ENCODE measurements at regions not wholly inside any gene's neighbourhood (a gene's known extent, or its start where the extent isn't known, plus 50 kb on each side); places are given as distances from the start of the nearest gene placed in this dataset.

- TF ChIP-seq CTCF (IDR thresholded peaks at IDR 0.05): no peak
- ChIA-PET CTCF (no interaction called here), POLR2A (no interaction called here)
- H3K4me1 Mint-ChIP-seq (ENCODE audit: low read depth): no peaks in the 10 kb centered on the region
- no peak overlapping the region for H3K4me3 Mint-ChIP-seq
- Histone ChIP-seq H3K27ac (ENCODE audit: low read depth in 1 of 2, low read length in 2 of 2) (no peak overlapping the region), H3K27me3 (ENCODE audit: control insufficient read depth in 1 of 2, insufficient read depth in 2 of 2, low read length in 2 of 2) (no peaks in the 10 kb centered on the region), H3K4me1 (ENCODE audit: insufficient read depth, low read length) (no peaks in the 10 kb centered on the region), H3K36me3 (ENCODE audit: insufficient read depth, low read length) (no peaks in the 10 kb centered on the region), H3K9me3 (ENCODE audit: control insufficient read depth in 1 of 2, insufficient read depth in 1 of 2, low read length in 2 of 2) (no peaks in the 10 kb centered on the region), H3K4me3 (ENCODE audit: low read length) (no peak overlapping the region)
- no peaks in the 10 kb centered on the region for H3K9me3 Mint-ChIP-seq
- ATAC-seq (ENCODE audit: poor library complexity) (no peak), DNase-seq (no peak)
- no peak overlapping the region for H3K27ac Mint-ChIP-seq
- H3K36me3 Mint-ChIP-seq (ENCODE audit: low read depth): no peaks in the 10 kb centered on the region
- intact Hi-C loops (cut with DNase I, micrococcal nuclease): no loop called here
- H3K27me3 Mint-ChIP-seq: peaks cover 8% of the 10 kb centered on the region
These were observed 55.6 kb upstream of the KL start for GRCh38 chr13:32960626-32961025.

GRCh38 chr13:32961724-32962123 lies 54.5 kb upstream of the KL start:
- ATAC-seq (ENCODE audit: poor library complexity): no peak
- Histone ChIP-seq H3K9me3 (ENCODE audit: control insufficient read depth in 1 of 2, insufficient read depth in 1 of 2, low read length in 2 of 2) (peaks cover 0 to 3% of the 10 kb centered on the region in 2 experiments), H3K36me3 (ENCODE audit: insufficient read depth, low read length) (no peaks in the 10 kb centered on the region), H3K4me3 (ENCODE audit: low read length) (no peak overlapping the region), H3K27ac (ENCODE audit: low read depth in 1 of 2, low read length in 2 of 2) (no peak overlapping the region), H3K4me1 (ENCODE audit: insufficient read depth, low read length) (no peaks in the 10 kb centered on the region), H3K27me3 (ENCODE audit: control insufficient read depth in 1 of 2, insufficient read depth in 2 of 2, low read length in 2 of 2) (no peaks in the 10 kb centered on the region)
- ChIA-PET POLR2A (no interaction called here), CTCF (no interaction called here)
- Mint-ChIP-seq H3K36me3 (ENCODE audit: low read depth) (no peaks in the 10 kb centered on the region), H3K4me1 (ENCODE audit: low read depth) (no peaks in the 10 kb centered on the region), H3K27me3 (peaks cover 8% of the 10 kb centered on the region), H3K4me3 (no peak overlapping the region), H3K27ac (no peak overlapping the region), H3K9me3 (no peaks in the 10 kb centered on the region)
- no peak for TF ChIP-seq CTCF (IDR thresholded peaks at IDR 0.05)
- intact Hi-C loops (cut with DNase I, micrococcal nuclease): no loop called here
- DNase-seq: no peak

- H3K4me3 ChIP-seq (ENCODE audit: low read length): no peak overlapping the region
- ChIA-PET CTCF (no interaction called here), POLR2A (no interaction called here)
- intact Hi-C loops (cut with DNase I, micrococcal nuclease): no loop called here
- H3K36me3 Mint-ChIP-seq (ENCODE audit: low read depth): no peaks in the 10 kb centered on the region
- H3K27me3 ChIP-seq (ENCODE audit: control insufficient read depth in 1 of 2, insufficient read depth in 2 of 2, low read length in 2 of 2): no peaks in the 10 kb centered on the region
- no peak overlapping the region for H3K27ac ChIP-seq (ENCODE audit: low read depth in 1 of 2, low read length in 2 of 2)
- TF ChIP-seq CTCF (IDR thresholded peaks at IDR 0.05): no peak
- H3K4me1 ChIP-seq (ENCODE audit: insufficient read depth, low read length): no peaks in the 10 kb centered on the region
- H3K27ac Mint-ChIP-seq: no peak overlapping the region
- H3K9me3 Mint-ChIP-seq: no peaks in the 10 kb centered on the region
- DNase-seq: no peak
- no peaks in the 10 kb centered on the region for H3K36me3 ChIP-seq (ENCODE audit: insufficient read depth, low read length)
- H3K9me3 ChIP-seq (ENCODE audit: control insufficient read depth in 1 of 2, insufficient read depth in 1 of 2, low read length in 2 of 2): peaks cover 0 to 3% of the 10 kb centered on the region in 2 experiments
- H3K4me1 Mint-ChIP-seq (ENCODE audit: low read depth): no peaks in the 10 kb centered on the region
- no peak for ATAC-seq (ENCODE audit: poor library complexity)
- H3K27me3 Mint-ChIP-seq: peaks cover 6% of the 10 kb centered on the region
- H3K4me3 Mint-ChIP-seq: no peak overlapping the region
These were observed 53.9 kb upstream of the KL start for GRCh38 chr13:32962342-32962741.

Data from CD4-positive, alpha-beta T cell (primary cell).